Neural progenitor cell (in vitro differentiated cells): ENCODE measurements at regions not wholly inside any gene's neighbourhood (a gene's known extent, or its start where the extent isn't known, plus 50 kb on each side); places are given as distances from the start of the nearest gene placed in this dataset.

ENCODE experiments used
- CTCF ChIP-seq: fragments of 200-600 bp; sonication (generic); IDR thresholded peaks from 2 replicates; pipeline ENCODE4 v1.5.1; 2017; ENCODE audit warnings: antibody characterized with exemption, mild to moderate bottlenecking
- EZH2 ChIP-seq: fragments of 200-600 bp; sonication (generic); IDR thresholded peaks from 2 replicates; pipeline ENCODE4 v1.6.1; 2017; ENCODE audit warnings: antibody characterized with exemption, mild to moderate bottlenecking, moderate library complexity

- TF ChIP-seq CTCF (no peak), EZH2 (no peak)
Measured at GRCh38 chr15:96827981-96828380, 497.5 kb downstream of the NR2F2 start.
